SW480 (cell line): ENCODE measurements at regions not wholly inside any gene's neighbourhood (a gene's known extent, or its start where the extent isn't known, plus 50 kb on each side); places are given as distances from the start of the nearest gene placed in this dataset.
"Not testable (repeated sequence)": the region's sequence is repeated elsewhere in the genome, so short reads cannot be mapped to it uniquely, and the experiment has no call there.

Experiments used
- DNase-seq: peaks from one replicate; pipeline ENCODE4 v3.0.0-alpha.2; 2016; ENCODE audit warnings: low spot score

DNA sequence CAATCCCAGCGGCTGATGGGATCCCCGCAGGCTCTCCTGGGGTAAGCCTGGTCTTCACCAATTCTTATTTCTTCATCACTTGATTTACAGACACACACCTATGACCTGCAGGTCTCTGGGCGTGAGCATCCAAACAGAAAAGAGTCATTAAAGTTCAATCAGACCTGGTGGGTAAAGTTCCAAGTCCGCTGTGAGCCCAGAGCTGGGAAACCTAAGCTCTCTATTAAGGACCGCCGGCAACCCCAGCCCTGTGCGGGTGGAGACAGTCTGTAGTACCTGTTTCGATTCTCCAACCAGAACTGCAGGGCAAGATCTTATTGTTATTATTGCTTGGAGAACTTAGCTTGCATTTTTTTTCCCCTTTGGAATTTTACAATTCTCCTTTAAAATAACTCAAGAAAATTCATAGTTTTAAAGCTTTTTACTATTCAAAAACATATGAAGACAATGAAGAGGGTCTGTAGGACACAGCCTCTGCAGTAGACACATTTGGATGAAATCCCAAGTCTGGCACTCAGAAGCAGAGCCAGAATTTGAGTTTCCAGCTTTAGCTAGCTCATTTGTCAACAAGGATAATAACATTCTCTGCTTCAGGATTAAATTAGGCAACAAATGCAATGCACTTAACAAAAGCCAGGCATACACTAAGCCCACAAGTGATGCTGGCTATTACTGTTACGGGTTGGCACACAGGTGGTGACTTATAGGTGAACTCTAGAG, 376.4 kb downstream of the INSIG2 start:
- no peak for DNase-seq

DNA sequence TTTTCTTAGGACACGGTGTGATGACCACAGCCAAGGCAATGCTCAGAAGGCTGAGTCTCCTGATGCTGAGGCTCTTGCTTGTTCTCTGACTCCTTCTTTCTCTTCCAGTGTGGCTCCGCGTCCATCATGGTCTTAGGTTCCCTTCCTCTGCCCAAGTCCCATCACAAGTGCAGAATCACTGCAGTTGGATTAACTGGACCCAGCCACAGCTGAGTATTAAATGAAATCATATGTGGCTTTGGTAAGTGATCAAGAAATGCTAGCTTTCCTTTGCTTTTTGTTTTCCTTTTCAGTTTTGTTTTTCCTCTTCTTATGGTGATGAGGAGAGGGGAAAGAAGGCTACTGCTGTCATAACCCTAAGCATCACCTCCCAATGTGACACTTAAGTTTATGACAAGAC, 375.8 kb downstream of the INSIG2 start:
- DNase-seq: no peak

DNA sequence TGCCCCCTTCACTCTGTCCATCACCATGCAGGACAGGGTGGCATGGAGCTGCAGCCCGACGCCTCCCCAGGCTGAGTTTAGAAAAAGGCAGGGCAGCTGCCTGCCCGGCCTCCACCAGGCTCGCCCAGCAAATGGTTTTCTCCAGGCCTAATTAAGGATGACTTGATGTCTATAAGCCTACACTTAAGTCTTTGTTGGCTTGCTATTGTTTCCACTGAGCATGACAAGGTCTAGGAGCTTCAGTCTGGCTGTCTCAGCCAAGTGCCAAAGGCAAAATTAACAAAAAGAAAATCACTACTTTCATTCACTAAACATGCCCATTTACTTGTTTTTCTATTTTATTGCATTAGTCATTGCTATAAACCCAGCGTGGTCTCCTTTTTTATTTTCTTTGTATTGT, 372.2 kb downstream of the INSIG2 start:
- no peak for DNase-seq

DNA sequence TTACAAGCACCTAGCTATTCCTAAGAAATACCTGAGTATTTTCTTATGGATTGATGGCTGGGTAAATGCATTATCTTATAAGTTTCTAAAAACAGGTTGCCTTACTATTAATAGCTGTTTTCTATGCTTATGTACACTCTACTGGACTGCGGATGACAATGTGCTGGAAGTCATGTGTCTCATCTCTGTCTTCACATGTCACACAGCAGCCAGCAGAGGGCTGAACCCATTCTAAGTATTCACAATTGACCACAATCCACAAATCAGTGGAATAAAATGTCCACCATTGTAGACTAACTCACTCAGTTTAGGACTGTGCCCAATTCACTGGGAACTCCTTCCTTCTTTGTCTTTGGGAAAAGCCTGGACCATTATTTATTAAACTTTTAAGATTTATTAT, 371.2 kb downstream of the INSIG2 start:
- DNase-seq: no peak

DNA sequence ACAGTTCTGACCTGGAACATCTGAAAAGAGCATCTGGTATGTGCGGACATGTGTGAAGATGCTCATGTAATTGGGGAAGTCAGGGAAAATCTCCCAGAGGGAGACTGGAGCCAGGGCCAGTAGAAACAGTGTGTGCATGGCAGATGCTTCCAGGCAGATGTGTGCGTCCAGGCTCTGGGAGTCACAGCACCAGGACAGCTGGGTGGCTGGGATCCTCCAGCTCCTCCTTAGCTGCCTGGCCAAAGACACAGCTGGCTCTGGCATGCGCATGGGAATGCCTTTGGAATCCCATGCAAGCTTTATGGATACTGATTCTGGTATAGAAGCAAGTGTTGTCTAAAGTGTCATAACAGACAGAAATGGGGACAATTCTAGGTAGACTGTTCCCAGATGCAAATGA, 369.7 kb downstream of the INSIG2 start:
- DNase-seq: no peak

DNA sequence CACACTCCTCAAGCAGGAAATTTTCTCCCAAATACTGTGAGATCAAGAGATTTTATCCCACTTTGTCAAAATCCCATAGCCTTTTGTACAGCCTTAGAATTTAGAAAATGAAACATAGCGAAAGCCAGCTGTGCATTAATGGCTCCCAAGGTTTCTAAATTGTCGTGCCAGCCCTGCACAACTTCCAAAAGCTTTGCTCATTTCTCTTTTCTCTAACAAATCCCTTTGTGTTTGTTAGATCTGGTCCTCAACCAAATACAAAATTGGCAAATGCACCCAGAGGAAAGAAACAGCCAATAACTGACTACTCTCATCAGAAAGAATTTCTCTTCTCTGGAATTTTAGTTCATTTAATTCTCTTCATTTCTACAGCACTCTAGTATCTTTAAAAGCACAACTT, 361.1 kb downstream of the INSIG2 start:
- no peak for DNase-seq

DNA sequence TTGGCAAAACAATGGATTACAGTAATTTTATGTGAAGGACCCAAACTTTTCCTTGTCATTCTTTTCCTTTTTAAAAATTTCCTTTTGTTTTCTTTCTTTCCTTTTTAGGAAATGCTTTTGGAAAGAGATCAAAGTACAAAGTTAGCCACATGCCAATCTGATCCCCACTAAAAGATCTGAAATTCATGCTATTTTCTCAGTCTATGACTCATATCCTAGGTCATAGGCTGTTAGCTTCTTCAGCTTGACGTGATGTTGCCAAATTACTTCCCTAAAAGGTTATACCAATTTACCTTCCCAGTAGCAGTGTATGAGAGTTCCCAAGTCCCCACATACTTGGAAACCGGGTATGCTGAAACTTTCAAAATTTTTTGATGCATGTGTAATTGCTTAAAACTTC, 355.3 kb downstream of the INSIG2 start:
- DNase-seq: peak; percentile 74

DNA sequence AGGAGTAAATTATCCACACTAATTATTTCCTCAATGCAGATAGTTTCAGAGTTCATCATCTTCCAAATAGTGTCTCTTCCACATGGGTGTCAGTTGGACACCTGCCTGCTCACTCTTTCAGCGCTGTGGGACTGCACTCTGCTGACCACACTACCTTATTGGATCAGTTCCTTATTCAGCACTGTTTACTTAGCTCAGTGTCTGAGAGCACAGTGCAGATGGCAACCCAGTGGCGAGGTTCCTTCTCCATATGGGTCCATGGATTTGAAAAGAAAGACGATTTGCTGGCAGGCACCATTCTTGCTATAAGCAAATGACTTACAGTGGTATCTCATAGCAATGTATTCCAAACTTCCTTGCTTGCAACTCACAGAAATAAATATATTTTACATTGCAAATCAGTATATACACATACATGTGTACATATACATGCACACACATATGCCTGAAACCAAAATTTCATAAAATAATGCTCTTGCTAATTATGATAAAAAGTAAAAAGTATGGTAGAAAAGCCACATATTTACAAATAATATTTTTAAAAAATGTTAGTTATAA, 354.8 kb downstream of the INSIG2 start:
- no peak for DNase-seq

DNA sequence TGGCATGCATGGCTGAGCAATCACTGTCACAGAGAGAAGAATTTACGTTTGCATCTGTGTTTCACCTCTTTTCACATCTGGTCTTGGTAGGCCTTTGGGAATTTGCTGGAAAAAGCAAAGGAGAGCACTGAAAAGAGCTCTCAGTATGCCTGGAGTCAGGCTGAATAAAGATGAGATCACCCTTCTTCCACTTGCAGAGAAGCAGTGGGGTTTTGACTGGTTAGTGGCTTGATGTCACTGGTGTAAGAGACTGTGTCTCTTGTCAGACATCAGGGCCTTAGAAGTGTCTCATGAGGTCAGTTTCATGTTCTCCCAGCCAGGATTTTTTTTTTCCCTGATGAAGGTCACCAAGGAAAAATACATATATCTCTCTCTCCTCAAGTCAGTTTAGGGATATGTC, 353.8 kb downstream of the INSIG2 start:
- DNase-seq: no peak

DNA sequence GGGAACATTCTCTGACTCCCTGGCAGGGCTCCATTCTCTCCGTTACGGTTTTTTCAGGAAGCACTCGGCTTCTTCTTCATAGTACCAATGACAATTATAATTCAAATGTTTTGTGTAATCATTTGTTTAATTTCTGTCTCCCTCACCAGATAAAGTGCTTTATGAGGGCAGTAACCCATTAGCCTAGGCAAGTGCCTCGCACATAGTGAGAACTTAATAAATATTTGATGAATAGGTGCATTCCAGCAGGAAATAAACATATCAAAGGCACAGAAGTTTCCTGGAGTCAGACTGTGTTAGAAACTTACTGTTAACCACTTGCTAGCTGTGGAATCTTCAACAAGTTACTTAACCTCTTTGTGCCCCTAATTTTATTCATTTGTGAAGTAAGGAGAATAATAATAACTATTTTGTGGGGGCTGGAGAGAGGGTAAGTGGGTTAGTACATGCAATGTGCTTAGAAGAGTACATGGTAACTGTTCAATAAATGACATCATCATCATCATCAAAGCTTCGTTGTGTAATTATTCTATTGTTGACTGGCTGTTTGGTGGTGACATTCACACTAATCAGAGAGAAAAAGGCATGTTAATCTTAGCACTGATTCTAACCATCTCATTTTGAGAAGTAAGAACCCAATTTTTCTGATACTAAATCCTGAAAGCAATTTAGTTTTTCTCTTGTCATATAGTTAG, 352.3 kb downstream of the INSIG2 start:
- no peak for DNase-seq

DNA sequence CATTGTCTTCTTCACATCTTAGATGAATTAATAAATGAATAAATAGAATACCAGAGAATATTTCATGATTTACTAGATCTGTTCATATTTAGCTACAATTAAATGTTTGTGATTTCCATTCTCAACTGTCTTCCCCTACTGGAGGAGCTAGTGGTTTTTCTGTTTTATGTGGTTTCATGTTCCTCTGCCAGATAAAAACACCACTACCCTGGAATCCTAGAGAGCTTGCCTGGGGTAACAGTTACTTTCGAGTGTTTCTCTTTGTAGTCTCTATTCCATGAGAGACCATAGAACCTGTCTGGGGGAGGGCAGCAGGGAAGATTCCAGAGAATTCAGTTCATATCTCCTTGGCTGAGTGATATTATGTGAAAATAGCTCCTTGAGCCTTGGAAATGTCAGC, 349.2 kb downstream of the INSIG2 start:
- no peak for DNase-seq

DNA sequence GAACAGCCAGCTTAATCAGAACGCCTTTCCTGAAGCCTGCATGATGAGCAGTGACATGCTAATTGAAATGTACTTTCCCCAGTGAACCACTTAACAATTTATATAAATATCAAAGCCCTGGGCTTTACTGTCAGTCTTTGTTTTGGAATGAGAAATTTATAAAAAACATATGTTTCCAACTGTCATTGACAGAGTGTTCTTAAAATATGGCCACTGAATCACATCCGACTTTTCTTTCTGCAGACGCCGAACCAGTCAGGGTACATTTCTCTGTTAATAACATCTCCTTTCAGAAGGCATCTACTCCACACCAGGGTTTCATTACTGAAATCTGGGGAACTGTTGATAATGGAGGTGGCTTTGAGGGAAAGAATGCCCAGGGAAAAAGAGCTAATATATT, 343.7 kb downstream of the INSIG2 start:
- no peak for DNase-seq

DNA sequence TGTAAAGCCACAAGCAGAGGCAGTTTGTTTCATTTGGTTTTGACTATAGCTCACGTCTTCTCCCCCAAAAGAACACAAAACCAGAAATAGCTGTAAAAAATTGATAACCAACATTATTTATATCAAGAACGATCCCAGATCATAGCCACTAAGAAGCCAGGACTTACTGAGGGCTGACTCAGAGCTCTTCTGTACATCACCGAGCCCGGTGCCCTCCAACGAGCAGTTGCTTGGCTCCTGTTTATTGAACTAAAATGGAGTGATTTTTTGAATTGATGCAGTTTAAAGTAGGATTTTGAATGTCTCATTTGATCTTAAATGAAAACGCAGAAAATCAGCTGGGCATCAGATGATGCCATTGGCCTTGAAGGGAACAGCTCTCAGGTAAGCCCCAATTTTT, 343.3 kb downstream of the INSIG2 start:
- DNase-seq: no peak

DNA sequence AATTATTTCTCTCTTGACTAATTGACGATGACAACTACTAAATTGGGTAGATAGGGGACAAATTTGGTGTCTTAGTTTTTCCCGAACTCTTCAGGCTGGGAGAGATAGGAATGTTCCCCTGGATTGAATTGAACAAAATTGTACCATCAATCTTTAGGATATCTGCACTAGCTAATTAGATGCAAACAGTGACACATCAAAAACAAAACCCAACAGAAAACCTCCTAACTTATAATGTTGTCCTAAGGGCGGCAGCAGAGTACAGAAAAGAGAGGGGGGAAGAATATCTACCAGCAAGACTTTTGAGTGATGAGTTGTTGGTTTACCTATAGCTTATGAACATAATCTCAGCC, 342.9 kb downstream of the INSIG2 start:
- DNase-seq: peak; percentile 57

DNA sequence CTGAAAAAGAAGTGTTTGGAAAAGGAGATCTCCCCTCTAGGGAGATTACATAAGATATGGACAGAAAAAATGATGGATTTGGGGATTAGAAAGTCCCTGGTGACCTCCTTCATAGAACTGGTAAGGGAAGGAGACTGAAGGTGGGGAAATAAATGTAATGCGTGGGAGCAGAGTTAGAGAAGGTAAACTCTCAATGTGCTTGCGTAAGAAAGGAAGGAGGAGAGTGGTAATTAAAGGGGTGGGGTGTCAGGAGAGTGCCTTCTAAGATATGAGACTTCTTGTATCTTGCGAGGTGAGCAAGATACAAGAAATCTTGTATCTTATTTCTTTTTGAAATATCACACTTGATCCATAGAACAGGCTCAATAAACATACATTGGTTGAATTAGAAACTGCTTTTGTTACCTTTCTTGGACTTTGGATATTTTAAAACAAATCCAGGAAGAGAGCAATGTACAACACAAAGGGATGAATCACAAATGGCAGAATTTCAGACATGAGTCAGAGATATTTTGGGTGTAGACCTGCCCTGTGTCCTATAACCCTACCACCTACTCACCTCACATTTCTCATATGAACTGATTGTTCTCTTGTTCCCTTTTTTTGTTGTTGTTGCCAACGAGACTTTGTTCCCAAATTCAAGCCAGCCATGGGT, 342.4 kb downstream of the INSIG2 start:
- peak; percentile 78 for DNase-seq

DNA sequence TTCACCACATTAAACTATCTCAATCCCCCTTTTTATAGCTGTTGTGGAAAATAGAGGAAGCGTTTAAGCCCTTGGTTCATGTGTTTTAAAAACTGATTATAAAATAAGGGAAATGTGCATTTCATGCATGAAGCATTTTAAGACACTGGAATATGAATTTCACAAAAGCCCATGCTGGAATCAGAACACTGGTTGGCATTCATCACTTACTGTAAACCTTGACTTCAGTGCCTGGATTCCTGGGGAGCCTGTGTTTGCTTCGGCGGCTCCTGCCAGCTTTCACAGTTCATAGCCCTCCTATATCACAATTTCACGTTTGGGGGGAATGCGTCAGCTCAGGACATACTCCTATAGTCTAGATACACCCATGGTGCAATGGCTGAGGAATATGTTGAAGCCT, 336.9 kb downstream of the INSIG2 start:
- no peak for DNase-seq

DNA sequence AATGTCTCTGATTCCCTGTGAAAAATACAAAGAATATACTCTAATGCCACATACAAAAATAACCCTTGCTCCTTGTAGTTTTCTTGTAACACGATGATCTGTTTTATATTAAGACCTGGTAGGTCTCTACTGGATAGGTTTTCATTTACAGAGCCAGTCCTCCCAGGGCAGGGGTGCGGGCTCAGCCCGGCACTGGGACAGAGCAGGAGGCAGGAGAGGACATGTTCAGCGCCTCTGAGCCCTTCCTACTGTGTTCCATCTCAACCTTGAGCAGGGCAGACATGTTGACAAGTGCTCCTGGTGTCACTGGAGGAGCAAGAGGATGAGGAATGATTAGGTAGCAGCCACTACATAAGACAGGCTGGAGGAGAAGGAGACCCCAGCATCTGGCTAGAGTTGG, 335.5 kb downstream of the INSIG2 start:
- DNase-seq: no peak

DNA sequence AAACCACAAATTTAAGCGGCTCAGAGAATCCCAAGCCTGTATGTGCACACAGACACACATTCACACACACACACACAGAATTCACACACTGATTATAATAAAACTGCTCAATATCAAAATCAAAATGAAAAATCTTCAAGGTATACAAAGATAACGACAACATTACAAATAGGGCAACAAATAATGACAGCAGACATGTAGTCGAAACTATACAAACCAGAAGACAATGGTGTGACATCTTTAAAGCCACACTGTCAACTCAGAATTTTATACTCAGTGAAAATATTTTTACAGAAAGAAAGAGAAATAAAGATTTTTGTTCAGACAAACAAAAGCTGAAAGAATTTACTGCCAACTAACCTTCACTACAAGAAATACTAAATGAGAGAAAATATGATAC, 333.4 kb downstream of the INSIG2 start:
- DNase-seq: no peak

DNA sequence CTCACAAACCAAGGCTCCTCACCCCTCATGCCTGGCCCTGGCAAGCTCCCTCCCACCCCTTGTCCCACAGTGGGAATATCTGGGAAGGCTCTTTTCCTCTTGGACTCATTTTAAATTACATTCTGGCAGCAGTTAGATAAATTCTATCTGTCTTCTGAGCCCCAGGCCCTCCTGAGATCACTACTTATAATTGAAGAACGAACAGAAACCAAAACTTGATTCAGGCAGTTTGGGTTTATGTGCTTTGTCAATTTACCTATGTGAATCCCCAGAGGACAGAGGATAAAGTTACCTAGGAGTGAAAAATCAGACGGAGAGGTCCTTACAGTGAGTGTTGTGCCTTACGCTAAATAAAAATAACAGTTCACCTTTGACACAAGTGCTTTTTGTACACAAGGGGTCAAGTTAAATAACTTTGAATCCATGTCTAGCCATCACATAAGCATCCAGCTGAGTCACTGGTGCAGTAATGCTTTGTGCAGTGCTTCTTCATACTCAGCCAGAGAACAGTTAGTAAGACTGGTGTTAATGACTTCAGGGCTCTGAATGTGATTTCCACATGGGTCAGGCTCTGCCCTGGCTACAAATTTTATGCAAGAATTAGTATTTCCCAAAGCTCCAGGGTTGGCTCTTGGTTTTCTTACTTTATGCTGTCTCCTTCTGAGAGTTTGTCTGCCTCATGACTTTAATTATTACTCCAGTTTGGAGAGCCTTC, 329.3 kb downstream of the INSIG2 start:
- DNase-seq: no peak

DNA sequence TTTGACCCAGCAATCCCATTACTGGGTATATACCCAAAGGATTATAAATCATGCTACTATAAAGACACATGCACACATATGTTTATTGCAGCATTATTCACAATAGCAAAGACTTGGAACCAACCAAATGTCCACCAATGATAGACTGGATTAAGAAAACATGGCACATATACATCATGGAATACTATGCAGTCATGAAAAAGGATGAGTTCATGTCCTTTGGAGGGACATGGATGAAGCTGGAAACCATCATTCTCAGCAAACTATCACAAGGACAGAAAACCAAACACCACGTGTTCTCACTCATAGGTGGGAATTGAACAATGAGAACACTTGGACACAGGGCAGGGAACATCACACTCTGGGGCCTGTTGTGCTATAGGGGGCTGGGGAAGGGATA, 326.9 kb downstream of the INSIG2 start:
- DNase-seq: not testable (repeated sequence)

DNA sequence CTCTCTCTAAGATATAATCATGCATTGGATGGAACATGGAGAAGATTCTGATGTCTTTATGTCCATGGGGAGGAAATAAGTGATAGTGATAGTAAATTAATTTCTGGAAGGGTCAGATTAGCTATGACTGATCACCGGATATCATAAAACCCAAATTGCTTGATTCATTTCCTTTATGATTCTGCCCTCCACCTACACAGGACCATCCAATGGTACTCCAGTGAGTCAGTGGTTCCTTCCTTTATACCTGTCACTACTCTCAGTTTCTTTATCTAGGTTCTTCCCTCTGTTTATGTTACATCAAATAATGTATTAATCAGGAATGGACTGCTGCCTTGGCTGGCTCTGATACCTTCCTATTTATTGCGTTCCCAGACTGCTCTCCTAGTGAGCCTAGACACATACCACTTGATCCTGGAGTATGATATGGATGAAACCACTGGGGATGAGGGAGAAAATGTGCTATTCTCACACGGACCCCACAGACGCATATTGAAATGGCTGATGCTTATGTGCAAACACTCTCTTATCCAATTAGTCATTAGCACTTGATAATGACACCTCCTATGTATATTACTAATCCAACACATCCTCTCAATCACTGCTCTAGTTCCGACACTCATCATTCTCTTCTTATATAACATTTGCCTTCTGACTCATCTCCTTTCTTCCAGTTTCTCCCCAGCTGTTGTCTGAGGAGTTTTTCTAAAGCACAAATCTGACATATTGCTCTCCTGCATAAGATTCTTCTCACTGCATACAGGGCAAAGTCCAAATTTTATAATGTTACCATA, 315.6 kb downstream of the INSIG2 start:
- no peak for DNase-seq

DNA sequence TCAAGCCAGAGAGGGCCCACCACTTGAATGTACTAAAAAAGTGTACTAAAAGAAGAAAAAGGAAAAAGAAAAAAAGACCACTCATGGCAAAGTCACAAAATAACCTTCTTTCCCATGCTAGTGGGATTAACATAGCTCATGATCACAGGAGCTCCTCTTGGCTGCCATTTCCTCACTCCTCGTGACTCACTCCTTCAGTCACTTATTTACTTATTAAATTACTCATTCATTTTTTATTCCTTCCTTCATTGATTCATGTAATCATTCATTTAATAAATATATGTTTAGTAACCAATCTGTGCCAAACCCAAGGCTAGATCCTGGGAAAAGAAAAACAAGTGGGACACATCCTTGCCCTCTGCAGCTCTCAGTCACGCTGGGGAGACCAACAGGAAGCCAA, 300.5 kb downstream of the INSIG2 start:
- DNase-seq: no peak
